NCI-H1105 (cell line): ENCODE measurements at regions not wholly inside any gene's neighbourhood (a gene's known extent, or its start where the extent isn't known, plus 50 kb on each side); places are given as distances from the start of the nearest gene placed in this dataset.
A peak's percentile ranks its signal among the peaks of the same experiment; 100 is the strongest.

Experiments used
- DNase-seq: peaks from one replicate; lab custom pipeline; 2025; lab: John Stamatoyannopoulos, UW

DNA sequence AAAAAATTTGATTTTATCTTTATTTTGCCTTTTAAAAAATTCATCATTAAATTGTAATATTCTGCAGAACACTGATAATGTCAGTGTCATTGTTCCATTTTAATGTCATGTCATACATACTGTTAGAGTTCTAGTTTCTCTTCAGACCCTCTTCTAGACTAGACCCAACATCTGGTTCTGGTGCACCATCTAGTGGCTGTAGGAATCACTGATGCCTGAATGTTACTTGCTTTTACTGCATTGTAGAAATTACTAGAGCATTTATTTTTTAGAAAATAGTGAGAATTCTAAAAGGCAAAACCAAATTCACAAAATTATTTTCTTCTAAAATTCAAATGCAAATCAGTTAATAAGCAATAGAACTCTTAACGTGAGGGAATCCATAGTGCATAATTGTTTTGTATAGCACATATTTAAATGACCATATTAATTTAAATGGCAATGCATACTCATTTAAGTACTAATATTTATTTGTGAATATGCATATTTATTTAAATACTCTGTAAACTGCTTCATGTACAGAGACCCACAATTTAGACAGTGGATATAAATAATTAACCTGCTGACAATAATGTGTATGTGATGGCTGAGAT lies 425.7 kb downstream of the KLF12 start:
- DNase-seq: peak; percentile 8

GRCh38 chr13:73704587-73704986 lies 429.6 kb downstream of the KLF12 start:
- DNase-seq: no peak

DNA sequence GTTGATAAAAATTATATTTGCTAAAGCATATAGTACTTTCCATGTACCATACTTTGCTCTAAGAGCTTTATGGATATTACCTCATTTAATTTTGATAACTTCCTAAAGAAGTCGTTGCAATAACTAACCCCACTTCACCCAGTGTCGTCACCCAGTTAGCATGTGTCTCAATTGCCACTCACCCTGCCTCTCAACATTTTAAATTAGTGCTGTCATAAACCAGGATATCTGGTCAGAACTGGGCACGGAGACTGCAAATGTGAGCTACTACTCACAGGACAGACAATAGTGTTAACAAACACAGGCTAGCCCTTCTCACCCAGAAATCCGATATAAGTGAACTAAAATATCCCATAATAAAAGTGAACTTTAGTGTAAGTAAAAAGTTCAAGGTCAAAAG lies 430.6 kb downstream of the KLF12 start:
- DNase-seq: no peak

DNA sequence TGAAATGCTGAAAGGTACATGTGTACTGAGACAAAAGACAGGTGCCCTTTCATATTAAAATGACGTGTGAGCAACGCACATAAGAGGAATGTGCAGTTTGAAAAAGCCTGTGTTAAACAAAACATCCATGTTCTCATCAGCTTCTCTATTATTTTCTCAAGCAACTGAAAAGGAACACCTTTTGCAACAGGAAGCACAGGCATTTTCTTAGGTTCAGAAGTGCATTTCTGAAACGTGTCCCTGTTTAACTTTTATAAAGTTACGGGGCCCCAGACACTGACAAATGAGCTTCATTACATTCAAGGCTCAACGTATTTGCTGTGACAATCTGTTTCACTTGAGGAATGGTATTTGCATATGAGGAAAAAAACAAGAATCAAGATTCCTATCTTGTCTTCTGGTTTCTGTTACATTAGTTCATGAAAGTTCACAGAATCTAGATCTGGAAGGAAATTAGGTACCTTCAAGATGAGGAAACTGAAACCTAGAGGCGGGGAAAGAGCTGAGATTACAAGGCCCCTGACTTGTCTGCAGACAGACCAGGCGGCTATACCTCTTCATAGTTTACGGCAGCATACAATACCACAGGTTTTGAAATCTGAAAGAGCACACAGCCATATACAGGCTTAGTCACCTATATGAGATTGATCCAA lies 431.7 kb downstream of the KLF12 start:
- no peak for DNase-seq

- no peak for DNase-seq
These were observed 433.0 kb downstream of the KLF12 start for GRCh38 chr13:73701160-73701559.

DNA sequence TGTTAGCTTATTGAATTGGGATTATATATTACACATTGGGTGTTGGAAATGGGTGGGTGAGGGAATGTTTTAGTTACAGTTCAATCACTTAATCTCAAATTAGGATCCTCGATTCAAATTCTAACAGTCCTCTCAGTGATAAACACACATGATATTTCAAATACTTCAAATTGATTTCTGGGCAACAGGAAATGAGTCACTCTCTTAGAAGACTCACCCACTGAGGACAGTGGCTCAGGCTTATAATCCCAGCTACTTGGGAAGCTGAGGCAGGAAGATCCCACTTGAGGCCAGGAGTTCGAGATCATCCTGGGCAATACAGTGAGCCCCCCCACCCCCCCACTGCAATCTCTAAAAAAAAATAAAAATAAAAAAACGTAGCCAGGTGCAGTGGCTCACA lies 435.3 kb downstream of the KLF12 start:
- DNase-seq: no peak

GRCh38 chr13:73697166-73697565 lies 437.0 kb downstream of the KLF12 start:
- DNase-seq: no peak

GRCh38 chr13:73696713-73697112 lies 437.5 kb downstream of the KLF12 start:
- DNase-seq: no peak

- no peak for DNase-seq
These were observed 437.9 kb downstream of the KLF12 start for GRCh38 chr13:73696271-73696670.

DNA sequence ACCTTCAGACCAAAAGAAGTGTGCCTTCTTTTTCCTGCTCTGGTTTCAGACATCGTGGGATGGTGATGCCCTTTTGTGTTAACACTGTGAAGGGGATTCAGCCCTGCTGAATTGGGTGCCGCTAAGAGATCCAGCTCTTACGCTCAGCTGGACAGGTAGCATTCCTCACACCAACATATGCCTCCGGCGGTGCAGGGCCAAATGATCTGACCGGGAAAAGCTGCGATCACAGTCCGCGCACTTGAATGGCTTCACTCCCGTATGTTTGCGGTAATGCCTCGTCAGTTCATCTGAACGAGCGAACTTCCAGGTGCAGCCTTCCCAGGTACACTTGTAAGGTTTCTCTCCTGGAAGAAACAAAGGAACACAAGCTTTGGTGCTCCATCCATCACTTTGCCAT lies 438.9 kb downstream of the KLF12 start:
- DNase-seq: no peak

GRCh38 chr13:73693215-73693614 lies 441.0 kb downstream of the KLF12 start:
- no peak for DNase-seq

- no peak for DNase-seq
These were observed 442.3 kb downstream of the KLF12 start for GRCh38 chr13:73691891-73692290.

GRCh38 chr13:73687929-73688328 lies 446.3 kb downstream of the KLF12 start:
- no peak for DNase-seq

DNA sequence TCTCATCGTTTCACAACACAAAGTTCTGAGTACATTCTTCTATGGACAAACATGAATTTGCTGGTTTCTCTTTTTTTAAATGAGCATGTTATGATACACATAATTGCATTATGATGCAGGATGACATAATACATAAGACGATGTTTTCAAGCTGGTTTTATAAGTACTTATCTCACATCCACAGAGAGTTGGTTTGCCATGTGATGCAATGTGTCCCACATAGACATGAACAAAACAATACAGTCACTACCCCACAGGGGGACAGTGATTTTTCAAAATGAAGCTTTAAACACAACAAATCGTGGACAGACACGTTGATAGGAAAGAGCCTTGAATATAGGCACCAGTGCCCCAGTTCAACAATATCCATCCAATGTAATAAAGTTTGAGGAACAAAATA lies 447.1 kb downstream of the KLF12 start:
- DNase-seq: no peak

- no peak for DNase-seq
These were observed 449.5 kb downstream of the KLF12 start for GRCh38 chr13:73684750-73685149.

GRCh38 chr13:73684286-73684685 lies 449.9 kb downstream of the KLF12 start:
- DNase-seq: no peak

GRCh38 chr13:73683746-73684145 lies 450.5 kb downstream of the KLF12 start:
- no peak for DNase-seq

DNA sequence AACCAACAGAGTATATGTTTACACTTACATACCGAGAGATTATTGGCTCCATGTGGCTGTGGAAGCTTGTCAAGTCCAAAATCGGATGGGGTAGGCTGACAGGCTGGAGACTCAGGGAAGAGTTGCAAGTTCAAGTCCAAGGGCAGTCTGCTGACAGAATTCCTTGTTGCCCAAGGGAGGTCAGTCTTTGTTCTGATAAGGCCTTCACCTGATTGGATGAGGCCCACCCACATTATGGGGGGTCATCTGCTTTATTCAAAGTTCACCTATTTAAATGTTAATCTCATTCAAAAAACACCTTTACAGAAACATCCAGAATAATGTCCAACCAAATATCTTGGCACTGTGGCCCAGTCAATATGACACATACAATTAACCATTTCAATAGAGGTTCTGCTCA lies 452.4 kb downstream of the KLF12 start:
- no peak for DNase-seq

DNA sequence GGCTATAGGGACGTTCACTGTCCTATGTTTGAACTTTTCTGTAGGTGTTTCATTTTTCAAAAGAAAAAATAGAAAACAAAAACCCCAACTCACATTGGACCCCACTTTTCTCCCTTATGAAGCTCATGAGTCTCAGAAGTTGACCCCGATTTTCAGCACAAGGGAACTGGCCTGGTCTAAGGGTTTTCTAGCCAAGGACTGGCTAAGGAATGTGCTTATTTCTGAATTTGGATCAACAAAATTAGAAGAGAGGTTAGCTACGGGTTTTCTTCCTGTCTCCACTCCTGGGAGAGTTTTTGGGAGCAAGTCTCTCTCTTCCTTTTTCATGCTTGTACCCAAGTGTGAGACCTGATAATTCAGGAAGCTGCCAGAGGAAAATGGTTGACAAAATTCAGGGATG lies 453.2 kb downstream of the KLF12 start:
- no peak for DNase-seq

DNA sequence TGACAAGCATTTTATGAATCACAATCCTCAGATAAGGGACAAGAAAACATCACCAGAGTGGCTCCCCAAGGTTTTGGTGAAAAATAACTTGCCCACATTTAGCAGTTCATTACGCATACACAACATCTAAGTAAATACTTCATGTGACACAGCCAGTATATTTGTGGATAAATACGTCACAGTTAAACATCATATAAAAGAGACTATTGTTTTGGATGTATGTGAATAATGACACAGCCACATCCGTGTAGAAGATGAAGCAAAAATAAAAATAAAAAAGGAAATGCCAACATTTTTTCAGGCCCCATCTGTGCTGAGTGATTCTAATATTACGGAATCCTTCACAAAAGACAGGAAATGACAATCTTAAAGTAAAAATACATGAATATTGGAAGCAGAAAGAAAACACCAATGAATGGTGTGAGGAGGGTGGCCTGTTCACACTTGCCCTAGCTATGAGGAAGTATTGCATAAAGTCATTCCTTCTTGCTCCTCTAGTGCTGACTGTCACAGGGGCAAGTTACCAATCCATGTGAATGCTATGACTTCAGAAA lies 457.1 kb downstream of the KLF12 start:
- no peak for DNase-seq

GRCh38 chr13:73676550-73677047 lies 457.6 kb downstream of the KLF12 start:
- no peak for DNase-seq

DNA sequence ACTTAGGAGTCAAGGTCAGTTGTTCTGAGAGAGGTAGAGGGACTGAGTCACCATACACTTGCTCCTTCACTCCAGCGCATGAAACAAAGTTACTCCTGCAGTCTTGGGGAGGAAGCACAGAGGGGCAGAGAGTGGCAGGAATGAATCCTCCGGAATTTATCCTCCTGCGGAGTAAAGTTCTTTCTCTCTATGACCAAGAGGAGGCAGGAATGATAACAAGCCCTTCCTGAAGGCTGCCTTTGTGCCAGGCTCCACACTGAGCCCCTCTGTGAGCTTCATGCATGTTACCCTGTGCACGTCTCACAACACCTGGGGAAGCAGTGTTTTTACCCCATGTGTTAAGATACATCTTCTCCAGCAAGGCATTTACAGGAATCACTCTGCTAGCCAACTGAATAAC lies 458.4 kb downstream of the KLF12 start:
- no peak for DNase-seq

DNA sequence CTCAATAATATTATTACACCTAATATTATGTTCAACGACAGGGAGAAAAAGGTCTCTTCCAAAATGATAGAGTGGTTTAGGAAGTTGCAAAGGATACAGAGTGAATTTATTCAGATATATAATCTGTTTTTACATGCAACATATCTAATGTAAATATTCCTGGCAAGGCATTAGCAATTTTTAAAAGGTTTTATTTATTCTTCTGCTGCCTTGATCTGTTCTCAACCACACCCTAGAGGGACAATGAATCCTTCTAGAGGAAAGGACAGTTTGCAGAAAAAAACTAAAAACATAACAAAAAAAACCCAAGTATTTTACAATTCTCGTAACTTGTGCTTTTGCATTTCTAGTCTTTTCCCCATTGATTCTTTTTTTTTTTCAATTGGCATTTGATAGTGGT lies 459.6 kb downstream of the KLF12 start:
- DNase-seq: no peak

DNA sequence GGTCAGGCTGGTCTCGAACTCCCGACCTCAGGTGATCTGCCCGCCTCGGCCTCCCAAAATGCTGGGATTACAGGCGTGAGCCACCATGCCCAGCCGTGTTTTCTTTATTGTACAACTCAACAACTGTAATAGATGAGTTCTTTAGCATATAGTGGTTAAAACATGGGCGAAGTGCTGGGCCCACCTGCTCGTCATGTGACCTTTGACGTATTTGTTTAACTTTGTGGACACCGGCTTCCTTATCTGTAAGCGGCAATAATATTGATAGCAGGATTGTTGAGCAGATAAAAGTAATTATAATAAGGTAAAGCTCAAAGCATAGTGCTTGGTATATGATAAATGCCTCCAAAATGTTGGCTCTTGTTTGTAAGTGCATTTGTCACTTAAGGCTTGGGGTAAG lies 460.3 kb downstream of the KLF12 start:
- DNase-seq: no peak
